Stimulated activated CD4-positive, alpha-beta T cell treated with anti-CD3 and anti-CD28 coated beads, Interleukin-15, amount 100 ng/mL, for 48 hours (primary cell): ENCODE measurements at regions not wholly inside any gene's neighbourhood (a gene's known extent, or its start where the extent isn't known, plus 50 kb on each side); places are given as distances from the start of the nearest gene placed in this dataset.

Experiments used
- DNase-seq, 2 donors: peaks; one replicate each; pipeline ENCODE4 v3.0.0-alpha.2; 2020; ENCODE audit warnings: low read depth in 2 of 2

GRCh38 chr4:106677213-106677612 is 308.6 kb upstream of the GIMD1 start:
- no peak for DNase-seq

GRCh38 chr4:106676173-106676921 is 307.8 kb upstream of the GIMD1 start:
- no peak for DNase-seq

DNA sequence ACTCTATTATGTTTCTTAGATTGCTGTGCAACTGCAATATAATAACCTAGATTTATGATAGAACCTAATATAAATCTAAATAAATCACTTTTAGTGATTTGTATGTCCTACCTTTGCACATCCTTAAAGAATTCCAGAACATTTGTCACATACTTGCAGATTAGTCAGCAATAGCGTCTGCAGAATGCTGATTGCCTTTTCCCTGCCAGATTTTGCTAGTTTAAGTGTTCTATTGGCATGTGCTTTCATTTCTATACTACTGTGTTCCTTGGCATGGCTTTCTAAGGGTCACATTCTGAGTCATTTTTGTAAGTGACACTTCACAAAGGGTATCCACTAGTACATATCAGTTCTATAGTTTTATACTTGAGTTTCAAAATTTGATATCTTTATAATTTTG is 303.1 kb upstream of the GIMD1 start:
- no peak for DNase-seq

GRCh38 chr4:106670976-106671375 is 302.4 kb upstream of the GIMD1 start:
- DNase-seq = no peak

GRCh38 chr4:106659371-106659770 is 290.8 kb upstream of the GIMD1 start:
- DNase-seq = no peak

GRCh38 chr4:106652095-106652494 is 283.5 kb upstream of the GIMD1 start:
- no peak for DNase-seq

DNA sequence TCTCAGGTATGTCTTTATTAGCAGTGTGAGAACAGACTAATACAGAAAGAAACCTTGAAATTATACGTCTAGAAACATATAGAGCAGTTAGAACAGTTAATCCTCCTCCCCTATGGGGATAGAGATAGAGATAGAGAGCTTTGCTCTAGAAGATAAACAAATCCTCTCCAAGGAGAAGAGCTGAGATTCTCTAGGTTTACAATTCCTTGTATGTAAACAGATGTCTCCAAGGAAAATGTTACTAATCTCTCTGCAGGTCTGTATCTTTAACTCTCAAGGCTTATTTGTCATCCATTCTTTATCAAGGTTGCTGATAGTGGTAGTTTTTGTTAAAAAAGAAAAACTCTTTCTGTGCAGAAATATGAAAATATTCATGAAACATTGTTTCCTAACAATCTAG is 282.1 kb upstream of the GIMD1 start:
- no peak for DNase-seq

DNA sequence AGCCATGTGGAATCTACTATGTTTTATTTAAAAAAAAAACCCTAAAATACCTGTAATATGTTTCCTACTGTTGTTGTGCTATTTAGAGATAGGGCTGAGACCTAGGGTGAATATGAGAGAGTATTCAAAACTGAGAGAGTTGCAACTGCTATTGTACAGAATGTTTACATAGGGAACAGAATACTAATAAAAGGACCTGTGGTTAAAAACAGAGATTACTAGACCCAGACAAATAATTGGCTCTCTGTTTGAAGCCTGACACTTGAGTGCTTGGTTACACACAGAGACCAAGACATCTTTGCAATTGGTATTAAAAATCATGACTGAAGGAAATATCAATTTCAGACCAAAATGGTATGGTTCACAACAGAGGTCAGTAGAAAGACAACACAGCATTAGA is 278.9 kb upstream of the GIMD1 start:
- no peak for DNase-seq

GRCh38 chr4:106629268-106629625 is 260.7 kb upstream of the GIMD1 start:
- DNase-seq = no peak

GRCh38 chr4:106628586-106629267 is 260.1 kb upstream of the GIMD1 start:
- DNase-seq = no peak

DNA sequence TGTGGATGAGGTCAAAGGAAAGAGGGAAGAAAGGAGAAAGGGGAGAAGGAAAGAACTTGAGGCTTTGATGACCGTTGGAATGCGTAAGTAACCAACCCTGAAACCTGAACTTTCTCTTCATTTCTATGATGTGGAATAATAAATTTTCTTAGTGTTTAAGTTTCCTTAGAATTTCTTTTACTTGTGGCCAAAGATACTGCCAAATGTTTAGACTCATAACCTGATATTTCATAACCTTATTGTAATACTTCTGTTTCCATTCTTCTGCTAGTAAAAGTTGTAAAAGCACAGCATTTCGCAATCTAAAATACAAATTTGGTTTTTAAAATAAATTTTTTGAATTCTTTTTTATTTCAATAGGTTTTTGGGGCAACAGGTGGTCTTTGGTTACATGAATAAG is 258.5 kb upstream of the GIMD1 start:
- no peak for DNase-seq

DNA sequence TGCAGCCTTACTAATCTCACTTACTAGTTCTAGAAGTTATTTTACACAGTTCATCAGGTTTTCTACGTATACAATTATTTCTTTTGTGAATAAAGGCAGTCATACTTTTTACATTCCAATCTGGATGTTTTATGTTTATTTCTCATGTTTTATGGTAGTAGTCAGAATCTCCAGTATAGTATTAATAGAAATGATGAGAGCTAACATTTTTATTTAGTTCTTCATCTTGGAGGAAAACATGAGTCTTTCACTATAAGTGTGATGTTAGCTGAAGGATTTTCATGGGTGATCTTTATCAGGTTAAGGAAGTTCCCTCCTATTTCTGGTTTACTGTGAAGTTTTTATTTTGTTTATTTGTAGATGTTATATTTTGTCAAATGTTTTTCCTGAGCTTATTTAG is 256.1 kb upstream of the GIMD1 start:
- no peak for DNase-seq

- no peak for DNase-seq
Measured at GRCh38 chr4:106618956-106619355, 250.4 kb upstream of the GIMD1 start.

- DNase-seq = no peak
Measured at GRCh38 chr4:106615961-106616360, 247.4 kb upstream of the GIMD1 start.

DNA sequence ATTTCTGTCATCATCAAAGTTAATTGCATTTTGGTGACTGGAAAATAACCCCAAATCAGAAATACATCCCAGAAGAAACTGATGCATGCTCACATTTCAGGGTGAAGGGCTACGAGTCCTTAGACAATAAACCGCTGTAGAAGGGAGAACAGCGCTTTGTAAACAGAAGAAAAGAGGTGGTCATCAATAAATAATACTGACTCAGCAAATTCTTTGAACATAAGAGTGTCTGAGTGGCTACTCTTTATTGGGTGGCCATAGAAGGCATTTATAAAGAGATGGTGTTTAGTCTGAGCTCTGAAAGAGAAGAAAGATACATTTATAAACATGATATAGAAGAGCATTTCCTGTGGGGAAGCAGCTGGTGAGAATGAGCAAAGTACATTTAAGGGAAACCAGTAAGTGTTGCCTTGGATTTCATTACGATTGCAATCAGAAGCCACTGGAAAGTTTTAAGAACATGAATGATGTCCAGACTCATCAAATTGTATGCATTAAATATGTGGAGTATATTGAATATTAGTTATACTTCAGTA is 246.9 kb upstream of the GIMD1 start:
- DNase-seq = no peak

DNA sequence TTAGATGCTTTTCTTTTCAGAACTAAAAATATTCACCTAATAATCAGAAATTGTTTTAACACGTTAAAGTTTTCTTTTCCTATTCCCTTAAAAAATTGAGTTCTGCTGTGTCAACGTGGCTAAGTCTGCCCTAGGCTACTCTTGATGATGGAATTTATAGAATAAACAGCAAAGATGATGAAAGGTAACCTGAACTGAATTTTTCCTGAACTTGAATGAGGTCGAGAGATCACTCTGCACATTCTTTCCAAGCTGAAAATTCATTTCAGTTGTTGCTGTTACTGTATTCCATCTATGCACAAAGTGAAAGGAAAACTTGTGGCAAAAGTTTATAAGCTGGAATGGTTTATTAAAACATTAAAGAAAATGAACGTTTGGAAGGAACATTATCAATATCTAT is 245.9 kb upstream of the GIMD1 start:
- no peak for DNase-seq

- DNase-seq = no peak
Measured at GRCh38 chr4:106609917-106610316, 241.3 kb upstream of the GIMD1 start.

- no peak for DNase-seq
Measured at GRCh38 chr4:106607558-106607957, 239.0 kb upstream of the GIMD1 start.

- no peak for DNase-seq
Measured at GRCh38 chr4:106604319-106605051, 235.9 kb upstream of the GIMD1 start.

DNA sequence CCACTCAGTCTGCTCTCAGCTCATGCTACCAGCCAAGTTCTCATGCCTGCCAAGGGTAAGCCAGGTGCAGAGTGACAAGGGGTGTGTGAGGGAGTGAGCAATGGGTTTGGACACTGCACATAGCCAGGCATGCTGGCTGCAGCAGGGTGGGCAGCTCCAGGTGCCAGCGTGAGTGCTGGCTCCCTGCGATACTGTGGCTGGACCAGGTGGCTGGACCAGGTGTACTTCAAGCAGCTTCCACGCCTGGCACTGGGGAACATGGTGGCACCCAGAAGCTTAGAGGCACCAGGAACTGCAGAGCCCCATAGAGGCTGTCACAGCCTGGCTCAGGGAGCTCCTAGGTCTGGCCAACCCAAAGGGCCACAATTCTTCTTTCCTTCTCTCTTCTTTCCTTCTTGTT is 234.9 kb upstream of the GIMD1 start:
- no peak for DNase-seq

DNA sequence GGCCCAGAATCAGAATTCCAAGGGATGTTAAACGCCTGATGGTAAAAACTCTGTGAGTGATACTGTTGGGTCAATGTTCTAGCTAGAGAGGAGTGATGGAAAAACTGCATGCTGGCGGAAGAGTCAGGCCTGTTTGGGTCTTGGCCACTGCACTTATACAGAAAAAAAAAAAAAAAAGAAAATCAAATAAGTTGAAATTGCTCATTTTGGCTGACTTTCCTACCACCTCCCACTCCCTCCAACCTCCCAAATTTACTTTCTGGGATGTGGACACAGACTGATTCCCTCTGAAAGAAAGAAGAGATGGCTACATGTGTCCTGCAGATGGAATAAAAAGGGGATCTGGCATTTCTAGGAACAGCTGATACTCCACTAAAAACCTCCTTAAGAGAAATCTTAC is 234.1 kb upstream of the GIMD1 start:
- no peak for DNase-seq

GRCh38 chr4:106601519-106601918 is 232.9 kb upstream of the GIMD1 start:
- DNase-seq = no peak

DNA sequence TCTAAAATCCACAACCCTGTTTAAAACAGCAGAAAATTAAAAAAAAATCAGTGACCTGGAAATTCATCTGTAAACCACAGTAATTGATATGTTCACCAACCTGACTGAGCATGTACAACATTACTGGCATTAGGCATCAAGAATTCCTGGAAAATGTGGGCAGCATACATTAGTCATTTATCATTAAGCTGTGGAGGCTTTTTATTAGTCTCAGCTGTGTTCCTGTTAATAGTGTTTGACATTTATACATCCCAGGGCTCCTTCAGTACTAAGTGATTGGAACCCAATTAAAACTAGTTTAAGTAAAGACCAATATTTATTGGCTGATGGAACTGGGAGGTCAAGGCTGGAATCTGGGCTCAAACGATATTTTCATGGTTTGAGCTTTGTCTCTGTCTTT is 227.3 kb upstream of the GIMD1 start:
- no peak for DNase-seq
